Non-pigmented ciliary epithelial cell (primary cell): ENCODE measurements at regions not wholly inside any gene's neighbourhood (a gene's known extent, or its start where the extent isn't known, plus 50 kb on each side); places are given as distances from the start of the nearest gene placed in this dataset.

Source experiments
- DNase-seq: peaks from one replicate; pipeline ENCODE4 v3.0.0-alpha.2; 2010; ENCODE audit warnings: low read depth

DNA sequence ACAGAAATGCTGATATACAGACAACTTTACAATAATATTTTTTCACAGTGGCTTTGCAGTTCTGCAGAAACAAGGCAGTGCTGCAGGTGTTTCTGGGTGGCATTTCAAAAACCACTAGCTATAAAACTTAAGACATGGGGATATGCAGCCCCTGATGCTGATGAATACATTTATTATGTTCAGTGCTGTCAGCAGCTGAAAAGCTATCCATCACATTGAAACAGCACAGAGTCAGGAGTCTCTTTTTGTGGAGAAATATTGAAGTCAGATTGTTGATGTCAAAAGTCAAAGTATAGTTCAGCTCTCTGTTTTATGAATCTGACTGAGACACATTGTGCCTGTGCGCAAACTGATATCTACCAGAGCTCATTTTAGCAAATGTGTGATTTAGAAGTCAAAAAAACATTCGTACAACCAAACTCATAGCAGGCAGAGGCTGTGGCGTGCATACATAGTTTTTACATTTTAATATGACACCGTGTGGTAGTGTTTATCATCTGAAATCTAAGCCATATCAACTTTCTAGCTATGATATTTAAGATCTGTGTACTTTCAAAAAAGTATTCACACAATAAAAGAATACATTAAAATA lies 467.6 kb downstream of the PRKD1 start:
- DNase-seq: no peak

DNA sequence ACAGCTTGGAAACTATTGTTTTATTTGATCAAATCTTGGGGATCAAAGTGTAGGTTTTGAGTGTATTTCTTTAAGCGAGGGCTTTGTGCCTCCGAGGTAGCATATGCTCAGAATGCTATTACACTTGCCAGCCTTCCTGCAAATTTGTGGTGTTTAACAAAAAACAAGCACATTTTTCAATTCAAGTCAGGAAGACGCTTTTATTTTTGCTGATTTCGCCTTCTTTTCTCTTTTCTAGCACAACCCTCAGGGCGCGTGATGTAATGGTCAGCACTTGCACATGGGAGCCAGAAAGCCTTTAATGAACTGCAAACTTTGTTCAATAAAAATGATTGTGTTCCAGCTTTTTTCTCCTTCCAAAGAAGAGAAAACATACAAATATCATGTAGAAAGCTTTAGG lies 466.5 kb downstream of the PRKD1 start:
- DNase-seq: no peak

- DNase-seq: no peak
Measured at GRCh38 chr14:29461506-29461905, 466.1 kb downstream of the PRKD1 start.

DNA sequence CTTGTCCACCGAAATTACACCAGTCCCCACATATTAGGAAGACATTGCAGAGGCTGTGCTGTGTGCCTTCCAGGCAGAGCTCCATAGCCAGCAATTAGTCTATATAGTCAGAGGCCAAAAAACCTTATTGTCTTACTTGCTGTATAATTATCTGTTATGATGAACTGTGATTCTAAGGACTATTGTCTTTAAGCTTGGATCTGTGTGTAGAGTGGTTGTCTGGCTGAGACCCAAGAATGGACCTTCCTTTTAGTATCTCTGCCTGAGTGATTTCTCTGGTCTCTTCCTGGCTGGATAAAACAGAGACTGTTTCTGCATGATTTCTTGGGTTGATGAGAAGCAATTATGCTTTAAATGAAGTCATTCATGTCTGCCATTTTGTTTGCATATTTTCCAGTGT lies 465.3 kb downstream of the PRKD1 start:
- DNase-seq: no peak

DNA sequence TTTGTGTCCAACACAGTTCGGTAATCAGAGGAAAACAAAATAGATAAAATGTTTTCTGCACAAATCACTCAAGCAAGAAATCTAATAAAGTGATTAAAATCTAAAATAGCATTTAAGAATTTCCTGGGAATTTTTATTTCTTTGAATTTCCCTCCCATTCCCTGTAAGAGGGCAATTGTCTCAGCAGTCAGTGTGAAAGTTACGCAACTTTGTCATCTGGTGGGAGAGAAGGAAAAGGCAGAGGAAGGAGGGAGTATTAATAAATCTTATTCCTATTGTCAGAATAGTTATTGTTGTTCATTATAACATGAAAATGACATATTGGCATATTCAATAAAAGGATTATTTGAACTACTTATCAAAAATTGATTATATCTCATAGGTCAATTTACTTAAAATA lies 464.9 kb downstream of the PRKD1 start:
- DNase-seq: no peak

DNA sequence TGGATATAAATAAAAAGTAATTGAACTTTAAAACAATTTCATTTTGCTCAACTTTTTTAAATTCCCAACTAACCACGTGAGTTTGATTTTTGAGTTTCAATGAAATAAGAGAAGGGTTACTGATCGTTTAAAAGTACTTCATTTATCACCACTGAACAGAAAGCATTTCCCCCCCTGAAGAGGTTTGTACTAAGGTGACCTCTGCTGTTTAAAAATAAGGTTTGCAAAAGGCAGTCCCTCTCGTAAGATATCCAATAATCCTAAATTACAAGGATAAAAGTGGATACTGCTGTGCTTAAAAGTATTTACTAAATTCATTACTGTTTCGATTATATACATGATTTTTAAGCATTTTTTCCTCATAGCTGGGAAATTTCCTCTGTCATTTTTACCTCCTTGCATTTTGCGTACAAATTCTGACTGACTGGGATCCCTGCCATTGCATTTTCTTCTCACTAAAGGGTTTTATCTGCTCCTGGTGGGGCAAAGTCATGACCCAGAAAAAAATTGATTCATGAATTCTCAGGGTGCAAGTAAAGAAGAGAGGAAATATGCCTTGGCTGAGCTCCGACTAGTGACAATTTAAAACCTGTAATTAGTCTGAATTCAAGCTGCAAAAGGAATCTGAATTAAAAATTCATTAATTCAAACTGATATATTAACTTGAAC lies 463.8 kb downstream of the PRKD1 start:
- DNase-seq: no peak

DNA sequence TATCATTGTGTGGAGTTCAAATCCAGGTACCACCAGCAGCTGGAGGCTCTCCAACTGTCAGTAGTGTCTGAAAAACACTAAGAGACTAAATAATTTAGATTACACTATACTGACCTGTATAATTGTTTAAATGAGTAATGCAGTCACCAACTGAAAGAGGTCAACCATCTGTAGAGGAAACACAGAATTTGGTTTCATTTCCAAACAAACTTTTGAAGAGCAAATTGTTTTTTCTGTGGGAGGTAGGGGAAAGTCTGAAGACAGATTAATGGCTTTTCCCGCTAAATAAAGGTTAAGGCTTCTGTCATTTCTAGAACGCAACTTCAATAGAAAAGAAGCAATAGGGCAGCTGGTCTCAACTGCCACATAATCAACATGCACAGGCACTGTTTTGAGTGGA lies 462.6 kb downstream of the PRKD1 start:
- no peak for DNase-seq

DNA sequence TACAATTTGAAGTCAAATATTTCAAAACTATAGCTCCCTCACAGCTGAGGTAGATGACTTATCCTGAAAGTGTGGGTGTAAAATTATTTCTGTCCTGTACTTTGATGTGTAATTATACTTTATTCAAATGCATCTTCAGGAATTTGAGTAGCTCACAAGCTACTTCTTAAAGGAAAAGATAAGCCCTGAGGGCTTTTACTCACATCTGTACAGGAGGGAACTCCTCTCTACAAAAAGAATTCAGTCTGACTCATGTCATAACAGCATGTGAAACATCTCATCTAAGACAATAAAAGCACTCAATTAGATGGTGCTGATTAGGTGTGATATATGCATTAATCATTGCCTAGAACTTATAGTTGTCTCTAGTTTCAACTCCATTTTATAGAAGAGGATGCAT lies 452.0 kb downstream of the PRKD1 start:
- no peak for DNase-seq

GRCh38 chr14:29486132-29486531 lies 441.5 kb downstream of the PRKD1 start:
- DNase-seq: no peak

- DNase-seq: no peak
Measured at GRCh38 chr14:29489911-29490425, 437.7 kb downstream of the PRKD1 start.

DNA sequence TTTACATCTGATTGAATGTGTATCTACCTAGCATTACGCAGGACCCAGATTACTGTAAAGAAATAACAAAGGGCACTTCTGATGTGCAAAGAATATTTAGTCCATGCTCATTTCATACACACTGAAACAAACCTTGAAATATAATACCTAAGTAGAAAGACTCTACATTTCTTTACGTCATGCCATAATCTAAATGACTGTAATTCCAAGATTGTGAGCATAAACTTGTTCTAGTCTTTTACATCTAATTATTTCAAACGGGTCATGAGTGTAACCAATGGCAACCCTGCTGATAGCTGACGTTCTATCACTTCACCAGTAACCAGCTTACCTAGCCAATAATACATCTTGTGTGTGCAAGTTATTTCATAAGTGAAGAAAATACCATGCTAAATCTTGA lies 433.8 kb downstream of the PRKD1 start:
- no peak for DNase-seq

GRCh38 chr14:29494312-29494711 lies 433.3 kb downstream of the PRKD1 start:
- no peak for DNase-seq

- no peak for DNase-seq
Measured at GRCh38 chr14:29503903-29504302, 423.7 kb downstream of the PRKD1 start.

DNA sequence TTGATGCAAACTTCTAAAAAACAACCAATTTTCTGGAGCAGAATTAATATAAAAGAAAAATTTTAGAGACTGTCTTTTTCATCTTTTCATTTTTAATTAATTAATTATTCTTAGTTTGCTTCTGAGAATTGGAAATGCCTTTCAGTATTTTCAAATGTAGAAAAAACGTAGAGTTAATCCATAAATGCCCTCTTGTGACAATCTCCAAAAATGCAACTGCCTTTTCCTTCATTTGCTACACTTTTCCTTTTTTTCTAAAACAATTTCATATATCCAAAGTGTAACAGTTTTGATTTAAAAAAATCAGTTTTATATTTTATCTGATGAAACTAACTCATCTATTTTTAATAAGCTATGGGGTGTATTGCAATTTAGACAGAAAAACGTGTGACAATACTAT lies 409.3 kb downstream of the PRKD1 start:
- DNase-seq: no peak

DNA sequence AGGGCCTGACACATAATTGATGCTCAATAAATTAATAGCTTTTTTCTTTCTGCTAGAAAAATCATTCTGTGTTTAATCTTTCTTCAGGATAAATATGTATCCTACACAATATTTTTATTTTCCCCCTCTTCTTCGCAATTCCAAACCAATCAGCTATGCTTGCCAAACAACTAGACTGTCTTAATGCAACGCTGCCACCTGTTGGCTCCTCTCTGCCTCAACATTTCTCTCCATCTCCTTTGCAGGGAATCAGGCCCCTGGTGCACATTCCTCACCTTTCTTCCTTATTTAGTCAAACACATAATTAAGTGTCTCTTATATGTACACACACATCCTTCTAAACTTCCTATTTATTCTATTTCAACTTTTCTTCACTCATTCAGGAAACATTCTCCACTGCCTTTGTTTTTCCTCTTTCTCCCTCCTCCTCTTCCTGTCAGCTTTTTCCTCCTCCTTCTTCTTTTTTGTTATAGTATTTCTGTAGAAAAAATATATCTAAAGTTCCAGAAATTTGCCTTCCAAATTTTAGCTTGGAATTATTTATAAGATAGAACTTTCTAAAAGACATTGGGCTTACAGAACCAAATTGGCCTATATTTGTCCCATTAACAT lies 406.0 kb downstream of the PRKD1 start:
- no peak for DNase-seq
